GM19452 (cell line): ENCODE measurements at regions not wholly inside any gene's neighbourhood (a gene's known extent, or its start where the extent isn't known, plus 50 kb on each side); places are given as distances from the start of the nearest gene placed in this dataset.
"Not testable (repeated sequence)": the region's sequence is repeated elsewhere in the genome, so short reads cannot be mapped to it uniquely, and the experiment has no call there.

Experiments
- ATAC-seq: cut with Tn5 transposase; IDR thresholded peaks from one replicate; pipeline ENCODE4 v1.9.1; 2021; ENCODE audit not compliant: unreplicated experiment

DNA sequence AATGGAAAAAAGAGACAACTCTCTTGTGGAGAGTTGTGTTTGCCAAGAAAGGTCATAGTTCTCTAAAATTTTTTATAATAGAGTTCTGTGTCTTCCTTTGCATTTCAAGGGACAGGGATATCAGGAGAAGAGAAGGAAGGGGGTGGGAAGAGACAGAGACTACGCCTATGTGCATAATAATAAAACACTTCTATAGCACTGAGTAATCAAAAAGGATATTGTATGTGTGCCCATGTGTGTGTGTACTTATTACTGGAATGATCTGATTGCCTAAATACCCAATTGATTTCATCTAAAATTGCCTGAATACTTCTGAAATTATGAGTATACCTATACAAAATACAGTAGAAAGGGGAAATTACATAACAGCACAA is 803.7 kb upstream of the ACVR2A start:
- no peak for ATAC-seq

- ATAC-seq, result no peak
Observed at GRCh38 chr2:147040298-147041120, 804.3 kb upstream of the ACVR2A start.

DNA sequence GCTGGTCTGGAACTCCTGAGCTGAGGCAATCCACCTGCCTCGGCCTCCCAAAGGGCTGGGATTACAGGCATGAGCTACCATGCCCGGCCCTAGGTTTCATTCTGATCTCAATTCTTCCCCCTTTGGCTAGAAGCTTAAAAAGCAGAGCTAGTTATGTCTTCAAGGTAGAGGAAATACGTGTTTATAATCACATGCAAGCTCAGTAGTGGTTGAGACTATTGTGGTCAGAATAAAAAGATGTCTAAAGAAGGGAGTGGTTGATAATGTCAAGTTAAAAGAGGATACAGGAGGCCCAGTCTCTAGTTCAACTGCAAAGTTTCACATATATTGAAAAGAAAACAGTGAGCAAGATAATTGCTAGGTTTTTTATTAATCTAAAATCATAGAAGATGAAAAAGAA is 807.8 kb upstream of the ACVR2A start:
- no peak for ATAC-seq

GRCh38 chr2:147033044-147033443 is 811.8 kb upstream of the ACVR2A start:
- no peak for ATAC-seq

DNA sequence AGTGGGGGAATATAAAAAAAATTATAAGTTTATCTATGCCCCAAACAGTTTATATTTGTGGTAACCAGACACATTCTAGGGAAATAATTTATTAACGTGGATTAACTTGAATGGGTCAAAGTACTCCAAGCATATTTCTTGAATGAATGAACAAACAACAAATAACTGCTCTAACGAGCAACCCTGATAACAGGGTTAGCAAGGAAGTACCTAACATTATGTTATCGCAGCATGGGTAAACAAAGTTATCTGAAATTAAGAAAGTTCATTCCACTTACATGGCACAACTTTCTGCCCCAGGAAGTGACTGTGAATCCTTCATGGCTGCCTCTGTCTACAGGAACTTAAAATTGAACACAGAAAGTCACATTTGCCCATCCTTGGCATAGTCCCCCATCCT is 812.9 kb upstream of the ACVR2A start:
- ATAC-seq, result no peak

DNA sequence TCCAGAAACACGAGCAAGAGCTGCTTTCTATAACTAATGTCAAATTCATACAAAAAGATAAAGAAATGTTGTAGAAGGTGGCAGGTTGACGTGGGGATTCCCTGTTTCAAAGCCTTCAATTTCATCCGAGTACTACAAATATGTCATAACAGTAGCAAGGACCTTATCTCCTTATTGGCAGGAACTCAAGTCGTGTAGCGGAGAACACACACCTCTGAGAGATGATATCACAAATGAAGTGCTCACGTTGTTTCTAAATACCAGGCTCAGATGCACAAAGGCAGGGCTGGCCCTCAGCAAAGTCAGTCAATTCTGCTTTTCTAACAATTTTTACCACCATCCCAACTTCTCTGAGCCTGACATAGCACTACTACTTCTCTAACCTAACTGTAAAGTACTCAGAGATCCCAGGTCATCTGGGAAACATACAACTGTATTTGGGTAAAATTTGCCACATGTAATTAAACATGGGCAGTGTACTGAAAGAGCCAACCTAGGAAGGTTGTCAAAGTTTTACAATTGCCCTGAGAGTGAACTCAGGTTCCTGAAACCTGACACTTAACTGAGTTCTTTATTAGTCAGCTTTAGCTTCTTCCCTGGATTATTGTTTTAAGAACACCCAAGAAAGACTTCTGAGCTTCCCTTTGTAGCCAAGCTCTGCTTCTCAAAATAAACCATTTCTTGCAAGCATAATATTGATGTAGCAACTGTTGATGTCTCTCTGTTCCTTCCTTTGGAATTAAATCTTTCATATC is 813.7 kb upstream of the ACVR2A start:
- ATAC-seq, result no peak

DNA sequence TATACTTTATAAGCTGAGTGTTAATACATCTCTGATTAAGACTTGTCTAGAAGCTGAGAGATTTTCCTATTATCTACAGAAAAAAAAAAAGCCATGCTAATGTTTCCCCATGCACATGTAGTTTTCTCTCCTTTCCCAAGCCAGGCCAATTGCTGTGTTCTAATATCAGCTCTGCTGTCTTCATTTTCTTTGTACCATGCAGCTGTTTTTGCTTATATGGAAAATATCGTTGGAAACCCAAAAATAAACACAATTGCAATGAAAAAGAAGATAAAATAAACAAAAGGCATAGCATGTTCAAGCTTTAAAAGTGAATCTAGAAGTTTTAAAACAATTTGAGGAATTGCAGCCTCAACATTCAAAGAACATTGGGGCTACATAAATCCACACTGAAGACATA is 817.4 kb upstream of the ACVR2A start:
- no peak for ATAC-seq

- no peak for ATAC-seq
Observed at GRCh38 chr2:147026664-147027295, 818.0 kb upstream of the ACVR2A start.

DNA sequence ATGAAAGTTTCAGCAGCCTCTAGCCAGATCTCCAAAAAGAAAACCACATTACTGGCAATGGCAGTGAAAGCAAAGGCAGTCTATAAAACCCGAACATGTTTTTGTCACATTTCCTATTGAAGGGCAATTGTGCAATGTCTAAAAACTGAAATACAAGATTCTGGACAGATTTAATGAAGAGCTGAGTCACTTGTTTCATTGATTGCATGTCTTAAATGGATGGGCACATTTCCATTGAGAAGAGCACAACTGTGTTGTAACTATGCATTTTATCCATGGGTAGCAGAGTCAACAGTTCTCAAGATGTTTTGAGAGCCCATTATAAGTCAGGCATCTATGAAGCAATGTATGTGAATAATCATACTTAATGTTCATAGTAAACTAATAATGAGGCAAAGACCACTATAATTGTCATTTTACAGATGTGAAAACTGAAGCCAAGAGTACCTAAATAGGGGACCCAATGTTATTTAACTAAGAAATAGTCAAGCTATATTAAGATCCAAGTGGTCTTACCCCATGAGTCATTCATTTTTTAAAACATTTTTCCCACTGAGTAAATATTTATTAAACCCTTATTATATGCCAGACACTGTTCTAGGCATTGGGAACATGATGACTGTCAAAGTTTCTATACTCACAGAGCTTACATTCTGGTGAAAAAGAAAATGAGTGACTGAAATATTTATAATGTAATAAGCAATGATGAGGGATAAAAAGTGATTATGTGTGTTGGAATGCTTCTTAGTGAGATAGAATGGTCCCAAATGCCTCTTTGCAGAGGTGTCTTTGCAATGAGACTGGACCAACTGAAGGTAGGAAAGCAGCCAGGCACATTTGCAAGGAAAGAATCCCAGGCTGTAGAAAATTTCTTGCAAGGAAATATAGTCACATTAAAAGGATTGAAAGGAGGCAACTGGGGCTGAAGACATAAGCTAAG is 818.9 kb upstream of the ACVR2A start:
- ATAC-seq, result no peak

- ATAC-seq, result no peak
Observed at GRCh38 chr2:147019311-147019710, 825.5 kb upstream of the ACVR2A start.

- ATAC-seq, result no peak
Observed at GRCh38 chr2:147017951-147018645, 826.7 kb upstream of the ACVR2A start.

DNA sequence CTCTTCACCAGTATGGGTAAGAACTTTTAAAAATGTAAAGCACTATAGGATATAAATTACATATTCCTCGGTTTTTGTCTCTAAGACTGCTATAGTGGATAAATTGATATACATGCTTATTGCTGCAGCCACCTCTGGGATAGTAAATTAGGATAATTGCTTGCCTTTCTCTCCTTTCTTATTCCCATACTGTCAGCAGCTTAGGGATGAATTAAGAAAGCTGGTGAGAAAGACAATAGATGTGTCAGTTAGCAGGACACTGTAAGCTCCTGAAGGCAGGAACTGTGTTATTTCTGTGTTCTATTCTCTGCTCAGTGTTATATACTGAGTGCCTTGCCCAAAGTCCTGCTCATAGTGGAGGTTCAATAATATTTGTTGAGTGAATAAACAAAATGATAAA is 828.6 kb upstream of the ACVR2A start:
- no peak for ATAC-seq

GRCh38 chr2:147015591-147015990 is 829.2 kb upstream of the ACVR2A start:
- ATAC-seq, result no peak

- ATAC-seq, result no peak
Observed at GRCh38 chr2:147013696-147014392, 831.0 kb upstream of the ACVR2A start.

DNA sequence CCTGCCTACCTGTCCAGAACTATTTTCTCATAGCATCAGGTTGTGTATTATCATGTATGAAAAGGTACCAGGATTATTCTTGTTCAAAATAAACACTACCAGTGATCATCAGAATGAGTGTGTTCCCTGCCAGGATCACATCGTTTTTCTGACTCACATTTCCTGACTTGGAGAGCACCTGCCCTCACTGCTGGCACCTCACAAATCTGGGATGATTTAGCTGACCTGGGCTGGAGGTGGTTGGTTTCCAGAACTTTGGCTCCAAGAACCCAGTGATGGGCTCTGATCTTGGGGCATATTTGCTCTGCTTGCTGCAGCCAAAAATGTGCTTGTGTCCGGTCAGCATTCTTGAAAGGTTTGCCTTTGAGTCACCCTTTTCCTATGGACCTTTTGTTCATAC is 836.3 kb upstream of the ACVR2A start:
- no peak for ATAC-seq

DNA sequence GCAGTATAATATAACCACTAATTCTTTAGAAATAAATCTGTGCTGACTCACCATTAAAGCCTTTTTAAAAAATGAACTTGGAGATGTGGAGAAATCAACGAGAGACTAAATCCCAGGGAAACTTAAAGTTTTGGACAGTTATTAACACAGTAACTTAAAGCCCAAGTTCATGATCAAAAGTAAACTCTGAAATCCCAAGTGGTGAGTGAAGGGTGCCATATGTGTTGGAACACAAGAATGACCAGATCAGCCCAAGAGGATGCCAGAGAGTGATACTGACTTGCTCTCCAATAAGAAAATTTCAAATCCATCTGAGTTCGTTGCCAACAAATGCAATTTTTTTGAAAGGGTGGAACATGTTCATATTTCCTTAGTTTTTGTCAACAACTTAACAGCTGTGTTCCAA is 838.1 kb upstream of the ACVR2A start:
- ATAC-seq, result no peak

GRCh38 chr2:147003081-147003480 is 841.7 kb upstream of the ACVR2A start:
- no peak for ATAC-seq

DNA sequence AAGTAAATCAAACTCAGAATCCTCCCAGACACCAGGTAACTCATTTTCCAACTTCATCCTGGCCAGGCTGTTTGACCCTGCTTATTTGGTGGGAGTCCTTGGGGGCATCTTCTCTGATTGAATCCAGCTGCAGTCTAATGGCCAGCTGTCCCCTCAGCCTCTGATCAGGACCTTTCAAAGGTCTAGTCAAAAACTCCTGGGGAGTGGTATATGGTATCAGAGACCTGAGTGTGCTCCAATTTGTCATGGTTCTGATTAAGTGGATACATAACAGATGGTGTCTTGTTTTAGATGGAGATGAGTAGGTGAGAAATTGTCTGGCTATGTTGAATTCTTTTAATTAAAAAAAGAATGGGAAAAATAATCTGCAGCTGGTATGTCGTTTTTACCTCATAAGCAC is 842.6 kb upstream of the ACVR2A start:
- ATAC-seq, result no peak

GRCh38 chr2:147001061-147001460 is 843.8 kb upstream of the ACVR2A start:
- ATAC-seq, result no peak

DNA sequence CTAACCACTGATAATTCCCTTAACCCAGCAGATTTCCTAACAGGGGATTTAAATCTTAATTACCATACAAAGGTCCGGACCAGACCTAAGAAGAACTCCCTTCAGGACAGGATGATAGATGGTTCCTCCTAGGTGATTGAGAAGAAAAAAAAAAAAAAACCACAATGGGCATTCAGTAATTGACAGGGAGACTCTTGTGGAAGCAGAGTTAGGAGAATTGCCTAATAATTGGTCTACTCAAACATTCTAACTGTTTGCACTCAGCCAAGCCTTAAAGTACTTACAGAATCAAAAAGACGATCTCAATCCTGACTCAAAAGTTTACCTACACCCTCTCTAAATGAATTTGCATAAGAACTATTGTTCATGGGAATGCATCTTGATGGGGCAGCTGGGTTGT is 844.7 kb upstream of the ACVR2A start:
- not testable (repeated sequence) for ATAC-seq
